ENCODE measurements at regions not wholly inside any gene's neighbourhood (a gene's known extent, or its start where the extent isn't known, plus 50 kb on each side); places are given as distances from the start of the nearest gene placed in this dataset.
A peak's percentile ranks its signal among the peaks of the same experiment; 100 is the strongest.

DNA sequence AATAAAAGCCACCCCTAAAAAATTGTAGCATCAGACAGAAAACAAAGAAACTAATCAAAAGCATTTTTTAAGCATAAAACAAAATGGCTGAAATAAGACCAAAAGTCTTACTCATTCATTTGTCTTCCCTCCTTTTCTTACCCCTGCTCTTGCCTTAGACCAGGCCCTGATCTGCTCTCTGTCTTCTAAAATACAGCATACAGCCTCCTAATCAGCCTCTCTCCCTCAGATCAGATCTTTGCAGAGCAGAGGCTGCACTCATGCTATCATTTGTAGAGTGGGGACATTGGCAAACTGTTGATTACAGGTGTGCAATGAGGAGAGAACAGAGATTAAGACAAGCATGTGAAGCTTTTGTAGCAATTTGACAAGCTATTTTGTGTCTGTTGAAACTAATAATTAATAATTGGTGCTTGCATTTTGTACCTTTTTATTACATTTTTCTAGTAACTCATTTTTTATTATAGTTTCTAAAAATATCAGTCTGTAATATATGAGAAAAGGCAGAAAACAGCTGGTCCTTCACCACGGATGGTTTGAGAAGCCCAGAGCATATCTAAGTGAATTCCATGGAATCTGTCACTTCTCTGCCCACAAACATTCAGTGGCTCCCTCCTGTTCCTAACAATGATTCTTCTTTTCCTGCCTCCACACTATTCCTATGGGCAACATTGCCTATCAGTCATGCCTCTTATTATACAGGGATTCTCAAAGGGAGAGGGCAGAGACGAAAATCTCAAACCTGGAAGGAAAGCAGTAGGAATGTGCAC is 286.2 kb upstream of the STT3B start:
- Mint-ChIP-seq H3K27ac (no peak overlapping the region), H3K4me1 (peaks cover 21% of the 10 kb centered on the region), H3K4me3 (no peak overlapping the region), H3K27me3 (no peaks in the 10 kb centered on the region), H3K36me3 (ENCODE audit: low read depth) (no peaks in the 10 kb centered on the region)
- no peaks in the 10 kb centered on the region for H3K9me3 ChIP-seq (ENCODE audit: control insufficient read depth, low read length, poor library complexity, severe bottlenecking)
- ATAC-seq (no peak), DNase-seq (no peak)

DNA sequence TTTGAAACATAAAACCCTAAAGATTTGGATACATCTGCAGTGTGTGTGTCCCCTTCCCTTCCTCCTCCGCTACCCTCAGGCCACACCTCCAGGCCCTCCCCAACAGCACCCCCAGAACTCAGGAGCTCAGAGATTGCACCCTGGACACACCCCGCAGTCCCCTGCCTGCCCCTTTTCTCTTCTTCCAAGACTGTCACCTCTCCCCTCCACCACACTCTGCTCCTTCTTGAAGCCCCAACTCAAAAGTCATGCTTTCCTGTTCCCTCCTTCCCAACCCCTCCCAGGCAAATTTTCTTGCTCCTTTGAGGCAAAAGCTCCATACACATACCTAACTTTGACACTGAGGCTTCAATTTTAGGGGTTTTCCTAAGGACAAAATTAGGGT is 285.7 kb upstream of the STT3B start:
- no peaks in the 10 kb centered on the region for H3K9me3 ChIP-seq (ENCODE audit: control insufficient read depth, low read length, poor library complexity, severe bottlenecking)
- H3K4me3 Mint-ChIP-seq: no peak overlapping the region
- no peak overlapping the region for H3K27ac Mint-ChIP-seq
- DNase-seq (no peak), ATAC-seq (no peak)
- H3K36me3 Mint-ChIP-seq (ENCODE audit: low read depth): no peaks in the 10 kb centered on the region
- H3K4me1 Mint-ChIP-seq: peaks cover 21% of the 10 kb centered on the region
- H3K27me3 Mint-ChIP-seq: no peaks in the 10 kb centered on the region

DNA sequence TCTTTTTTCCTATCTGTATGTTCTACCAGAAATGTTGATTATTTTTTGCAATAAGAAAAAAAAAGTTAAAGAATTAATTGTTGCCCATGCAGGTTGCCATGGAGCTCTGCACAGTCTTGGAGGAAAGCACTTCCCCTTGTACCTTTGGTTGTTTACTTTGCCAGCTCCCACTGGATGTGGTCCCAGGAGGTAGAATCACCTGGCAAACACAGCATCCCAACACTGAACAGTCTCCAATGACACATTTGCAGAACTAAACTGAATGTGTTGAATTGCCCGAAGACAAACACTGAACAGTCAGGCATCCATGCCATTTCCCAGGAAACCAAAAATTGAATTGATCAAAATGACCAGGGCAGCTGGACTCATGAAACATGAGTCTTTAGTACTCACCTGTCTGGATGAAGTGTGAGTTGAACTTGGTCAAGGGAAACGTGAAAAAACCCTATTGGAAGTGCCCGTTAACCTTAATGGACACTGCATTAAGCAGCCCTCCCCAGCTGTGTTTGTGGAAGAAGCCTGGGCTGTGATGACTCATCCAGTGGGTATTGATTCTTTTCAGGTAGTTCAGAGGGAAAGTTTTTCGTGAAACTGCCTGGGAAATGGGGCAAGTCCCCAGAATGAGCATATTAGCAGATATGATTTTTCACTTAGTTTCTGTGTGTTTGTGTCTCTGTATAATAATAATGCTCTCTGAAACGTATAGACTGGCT is 284.7 kb upstream of the STT3B start:
- no peak overlapping the region for H3K4me3 Mint-ChIP-seq
- DNase-seq: no peak
- peaks cover 21% of the 10 kb centered on the region for H3K4me1 Mint-ChIP-seq
- H3K9me3 ChIP-seq (ENCODE audit: control insufficient read depth, low read length, poor library complexity, severe bottlenecking): no peaks in the 10 kb centered on the region
- no peak for ATAC-seq
- H3K36me3 Mint-ChIP-seq (ENCODE audit: low read depth): no peaks in the 10 kb centered on the region
- H3K27ac Mint-ChIP-seq: no peak overlapping the region
- no peaks in the 10 kb centered on the region for H3K27me3 Mint-ChIP-seq

DNA sequence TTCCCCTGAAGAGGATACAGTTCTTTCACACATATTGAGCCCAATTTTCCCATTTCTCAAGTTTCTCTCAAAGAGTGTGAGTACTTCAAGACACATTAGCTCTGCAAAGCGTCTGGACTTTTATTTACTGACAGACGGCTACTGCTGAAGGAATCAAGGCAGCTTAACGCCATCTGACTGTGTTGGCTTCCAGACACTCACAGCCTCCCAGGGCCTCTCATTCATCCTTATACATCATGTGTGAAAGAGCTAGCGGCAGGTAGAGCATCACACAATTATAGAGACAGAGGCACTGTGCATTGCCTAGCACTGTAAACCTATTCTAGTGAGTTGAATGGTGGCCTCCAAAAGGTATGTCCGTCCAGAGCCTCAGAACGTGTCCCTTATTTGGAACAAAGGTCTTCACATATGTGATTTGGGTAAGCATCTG is 284.1 kb upstream of the STT3B start:
- DNase-seq (no peak), ATAC-seq (no peak)
- Mint-ChIP-seq H3K36me3 (ENCODE audit: low read depth) (no peaks in the 10 kb centered on the region), H3K4me1 (peaks cover 22% of the 10 kb centered on the region), H3K27ac (no peak overlapping the region), H3K27me3 (no peaks in the 10 kb centered on the region), H3K4me3 (no peak overlapping the region)
- H3K9me3 ChIP-seq (ENCODE audit: control insufficient read depth, low read length, poor library complexity, severe bottlenecking): no peaks in the 10 kb centered on the region

DNA sequence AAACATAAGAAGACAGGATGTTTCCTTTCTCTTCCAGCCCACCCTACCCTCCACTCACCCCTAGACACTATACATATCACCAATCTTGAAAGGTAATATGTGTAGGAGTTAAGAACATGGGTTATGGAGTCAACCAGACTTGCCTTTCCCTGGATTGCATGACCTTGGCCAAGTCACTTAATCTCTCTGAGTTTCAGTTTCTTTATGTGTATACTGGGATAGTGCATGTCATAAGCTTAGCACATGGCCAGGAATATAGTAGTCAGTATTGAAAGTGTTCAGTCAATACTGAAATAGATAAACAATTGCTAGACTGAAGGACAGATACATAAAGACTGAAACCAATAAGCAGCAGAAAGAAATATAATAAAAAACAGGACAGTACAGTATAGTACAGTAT is 283.2 kb upstream of the STT3B start:
- Mint-ChIP-seq H3K27ac (no peak overlapping the region), H3K27me3 (no peaks in the 10 kb centered on the region), H3K4me3 (no peak overlapping the region), H3K36me3 (ENCODE audit: low read depth) (no peaks in the 10 kb centered on the region), H3K4me1 (peaks cover 27% of the 10 kb centered on the region)
- DNase-seq: no peak
- no peak for ATAC-seq
- no peaks in the 10 kb centered on the region for H3K9me3 ChIP-seq (ENCODE audit: control insufficient read depth, low read length, poor library complexity, severe bottlenecking)

DNA sequence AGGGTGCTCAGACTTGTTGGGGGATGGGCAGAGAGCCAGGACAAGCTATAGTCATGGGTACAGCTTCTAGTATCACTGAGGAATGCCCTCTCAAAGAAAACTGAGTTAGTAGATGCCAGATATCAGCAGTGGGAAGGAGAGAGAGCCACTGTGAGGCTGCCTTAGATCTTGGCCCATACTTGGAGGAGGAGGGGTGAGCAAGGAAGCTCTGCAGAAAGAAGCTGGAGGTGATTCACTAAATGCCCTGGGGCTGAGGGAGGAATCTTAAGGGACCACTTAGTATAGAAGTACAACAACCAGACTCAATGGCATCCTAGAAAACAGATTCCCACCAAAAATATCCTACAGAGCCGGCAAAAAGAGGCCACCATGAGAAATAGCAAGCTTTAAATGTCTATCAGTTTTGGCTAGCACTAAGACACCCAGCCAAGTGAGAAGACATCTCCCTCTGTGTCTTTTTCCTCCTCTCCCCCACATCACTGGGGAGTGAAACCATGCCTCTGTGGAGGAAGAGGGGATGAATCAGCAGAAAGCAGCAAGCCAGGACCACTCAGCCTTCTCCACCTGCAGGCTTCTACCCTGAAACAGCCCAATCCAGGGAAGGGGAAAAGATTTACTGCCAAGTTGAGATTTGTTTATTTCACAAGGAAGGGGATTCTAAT is 282.5 kb upstream of the STT3B start:
- H3K27ac Mint-ChIP-seq: no peak overlapping the region
- no peaks in the 10 kb centered on the region for H3K27me3 Mint-ChIP-seq
- DNase-seq (no peak), ATAC-seq (no peak)
- no peak overlapping the region for H3K4me3 Mint-ChIP-seq
- H3K9me3 ChIP-seq (ENCODE audit: control insufficient read depth, low read length, poor library complexity, severe bottlenecking): no peaks in the 10 kb centered on the region
- peaks cover 2% of the 10 kb centered on the region for H3K36me3 Mint-ChIP-seq (ENCODE audit: low read depth)
- peaks cover 22% of the 10 kb centered on the region for H3K4me1 Mint-ChIP-seq

DNA sequence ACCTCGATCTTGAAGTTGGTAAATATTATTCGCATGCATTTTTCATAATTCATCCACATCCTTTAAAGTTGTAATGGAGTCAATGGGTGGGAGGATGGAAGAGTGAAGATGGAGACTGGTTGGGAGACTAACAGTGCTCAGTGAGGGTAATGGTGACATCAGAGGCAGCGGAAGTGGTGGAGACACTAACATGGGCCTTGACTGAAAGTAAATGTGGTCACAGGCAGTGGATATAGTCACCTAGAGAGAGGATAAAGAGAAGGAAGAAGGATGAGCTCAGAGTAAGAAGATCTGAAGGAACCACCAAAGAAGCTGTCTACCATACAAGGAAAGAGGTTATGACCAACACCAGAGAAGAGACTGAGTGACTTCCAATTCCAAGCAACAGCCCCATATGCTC is 281.6 kb upstream of the STT3B start:
- Mint-ChIP-seq H3K4me1 (peaks cover 22% of the 10 kb centered on the region), H3K27ac (no peak overlapping the region), H3K4me3 (no peak overlapping the region), H3K27me3 (no peaks in the 10 kb centered on the region), H3K36me3 (ENCODE audit: low read depth) (peaks cover 2% of the 10 kb centered on the region)
- ATAC-seq (no peak), DNase-seq (no peak)
- no peaks in the 10 kb centered on the region for H3K9me3 ChIP-seq (ENCODE audit: control insufficient read depth, low read length, poor library complexity, severe bottlenecking)

DNA sequence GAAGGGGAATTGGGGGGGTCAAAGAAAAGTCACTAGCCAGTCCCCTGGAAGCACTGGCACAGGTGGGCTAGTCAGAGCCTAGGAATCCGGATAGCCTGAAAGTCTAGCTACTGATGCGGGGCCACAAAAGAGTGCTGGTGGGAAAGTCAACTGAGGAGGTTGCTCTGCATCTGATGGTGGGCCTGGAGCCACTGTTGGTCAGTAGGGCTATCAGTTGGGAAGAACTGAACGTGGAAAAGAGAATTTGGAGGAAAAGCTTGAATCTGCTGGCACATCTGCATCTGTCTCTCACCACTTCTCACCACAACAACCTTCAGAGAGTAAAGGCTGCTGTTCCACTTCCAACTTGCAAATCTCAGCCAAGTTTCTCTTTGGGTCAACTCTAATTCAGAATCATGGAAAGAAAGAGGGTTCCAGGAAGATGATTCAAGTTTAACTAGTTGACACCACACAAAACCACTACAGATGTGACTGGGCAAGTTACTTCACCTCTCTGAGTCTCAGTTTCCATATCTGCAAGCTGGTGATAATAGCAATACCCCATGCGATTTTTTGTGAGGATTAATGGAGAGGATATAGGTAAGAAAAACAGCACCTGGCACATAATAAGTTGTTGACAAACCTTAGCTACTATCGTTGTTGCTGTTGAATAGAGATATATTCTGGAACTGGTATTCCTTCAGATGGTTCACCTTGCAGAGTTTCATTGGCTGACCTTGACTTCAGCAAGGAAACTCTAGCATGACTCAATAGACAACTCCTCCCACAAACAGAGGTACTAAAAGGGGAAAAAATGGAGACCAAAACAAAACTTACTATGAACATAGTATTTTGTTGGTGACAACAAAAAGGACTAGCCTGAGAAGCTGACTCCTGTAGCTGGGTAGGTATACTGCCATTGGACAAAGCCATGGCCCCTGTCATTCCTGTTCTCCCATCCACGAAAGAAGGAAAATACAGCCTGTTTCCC is 280.2 kb upstream of the STT3B start:
- no peak for ATAC-seq
- Mint-ChIP-seq H3K27ac (no peak overlapping the region), H3K27me3 (no peaks in the 10 kb centered on the region), H3K4me1 (peaks cover 22% of the 10 kb centered on the region), H3K36me3 (ENCODE audit: low read depth) (peaks cover 2% of the 10 kb centered on the region), H3K4me3 (no peak overlapping the region)
- no peaks in the 10 kb centered on the region for H3K9me3 ChIP-seq (ENCODE audit: control insufficient read depth, low read length, poor library complexity, severe bottlenecking)
- DNase-seq: no peak

GRCh38 chr3:31253782-31254181 is 278.9 kb upstream of the STT3B start:
- Mint-ChIP-seq H3K4me1 (peaks cover 18% of the 10 kb centered on the region), H3K27me3 (no peaks in the 10 kb centered on the region), H3K27ac (peak overlapping the region; percentile 49), H3K4me3 (no peak overlapping the region), H3K36me3 (ENCODE audit: low read depth) (peaks cover 2% of the 10 kb centered on the region)
- no peak for DNase-seq
- ATAC-seq: no peak
- no peaks in the 10 kb centered on the region for H3K9me3 ChIP-seq (ENCODE audit: control insufficient read depth, low read length, poor library complexity, severe bottlenecking)

DNA sequence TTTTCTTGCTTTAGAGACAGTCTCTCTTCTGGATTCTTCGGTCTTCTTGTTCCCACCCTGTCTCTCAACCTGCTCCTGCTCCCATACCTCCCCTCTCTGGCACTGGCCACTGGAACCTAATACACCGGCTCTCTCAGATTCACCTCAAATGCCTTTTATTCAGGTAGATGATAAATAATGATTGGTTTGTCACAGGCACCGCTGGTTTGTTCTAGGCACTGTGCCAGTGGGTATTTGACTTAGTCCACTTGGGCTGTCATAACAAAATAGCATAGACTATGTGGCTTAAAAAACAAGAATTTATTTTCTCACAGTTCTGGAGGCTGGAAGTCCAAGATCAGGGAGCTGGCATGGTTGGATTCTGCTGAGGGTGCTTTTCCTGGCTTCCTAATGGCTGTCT is 278.2 kb upstream of the STT3B start:
- peaks cover 2% of the 10 kb centered on the region for H3K36me3 Mint-ChIP-seq (ENCODE audit: low read depth)
- H3K4me3 Mint-ChIP-seq: no peak overlapping the region
- DNase-seq: no peak
- H3K27me3 Mint-ChIP-seq: no peaks in the 10 kb centered on the region
- ATAC-seq: no peak
- H3K4me1 Mint-ChIP-seq: peaks cover 17% of the 10 kb centered on the region
- no peaks in the 10 kb centered on the region for H3K9me3 ChIP-seq (ENCODE audit: control insufficient read depth, low read length, poor library complexity, severe bottlenecking)
- peak overlapping the region; percentile 49 for H3K27ac Mint-ChIP-seq

DNA sequence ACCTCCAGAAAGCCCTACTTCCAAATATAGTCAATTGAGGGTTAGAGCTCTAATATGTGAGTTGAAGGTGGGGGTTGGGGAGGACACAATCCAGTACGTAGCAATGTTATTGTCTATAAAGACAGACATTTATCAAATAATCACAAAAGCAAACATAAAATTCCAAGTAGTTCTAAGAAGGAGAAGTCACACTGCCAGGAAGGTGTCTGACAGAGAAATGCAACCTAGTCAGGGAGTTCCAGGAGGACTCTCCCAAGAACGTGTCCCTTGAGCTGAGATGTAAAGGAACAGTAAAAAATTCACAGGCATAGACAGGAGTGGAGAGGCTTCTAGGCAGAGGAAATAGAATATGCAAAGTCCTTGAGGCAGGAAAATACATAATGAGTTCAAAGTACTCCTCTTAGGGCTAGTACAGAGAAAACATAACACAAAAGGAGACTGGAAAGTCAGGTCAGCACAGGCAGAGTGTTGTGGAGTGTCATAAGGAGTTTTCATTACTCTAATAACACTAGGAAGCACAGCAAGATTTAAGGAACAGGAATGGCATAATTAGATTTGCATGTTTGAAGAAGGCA is 277.6 kb upstream of the STT3B start:
- Mint-ChIP-seq H3K27ac (no peak overlapping the region), H3K27me3 (no peaks in the 10 kb centered on the region), H3K4me3 (no peak overlapping the region), H3K4me1 (peaks cover 11% of the 10 kb centered on the region), H3K36me3 (ENCODE audit: low read depth) (peaks cover 2% of the 10 kb centered on the region)
- H3K9me3 ChIP-seq (ENCODE audit: control insufficient read depth, low read length, poor library complexity, severe bottlenecking): no peaks in the 10 kb centered on the region
- DNase-seq (no peak), ATAC-seq (no peak)

- DNase-seq (no peak), ATAC-seq (no peak)
- Mint-ChIP-seq H3K4me1 (no peaks in the 10 kb centered on the region), H3K36me3 (ENCODE audit: low read depth) (no peaks in the 10 kb centered on the region), H3K27me3 (no peaks in the 10 kb centered on the region), H3K27ac (no peak overlapping the region), H3K4me3 (no peak overlapping the region)
- H3K9me3 ChIP-seq (ENCODE audit: control insufficient read depth, low read length, poor library complexity, severe bottlenecking): no peaks in the 10 kb centered on the region
These were observed 270.5 kb upstream of the STT3B start for GRCh38 chr3:31262201-31262600.
